Body of pancreas (tissue), 4 donors: ENCODE measurements at regions not wholly inside any gene's neighbourhood (a gene's known extent, or its start where the extent isn't known, plus 50 kb on each side); places are given as distances from the start of the nearest gene placed in this dataset.

ENCODE experiments used
- CTCF ChIP-seq, 7 experiments: fragments of 450-650 bp in 4 of 7; fragments of 200-600 bp in 3 of 7; sonication (generic) in 3 of 7; IDR thresholded peaks; one replicate each; pipeline ENCODE4 v1.5.1; 2016 to 2019; ENCODE audit warnings: antibody characterized with exemption in 7 of 7
- POLR2A ChIP-seq, 3 donors: fragments of 450-650 bp; IDR thresholded peaks; one replicate each; pipeline ENCODE4 v1.6.1; 2016; ENCODE audit warnings: antibody characterized with exemption in 3 of 3, mild to moderate bottlenecking in 2 of 3

DNA sequence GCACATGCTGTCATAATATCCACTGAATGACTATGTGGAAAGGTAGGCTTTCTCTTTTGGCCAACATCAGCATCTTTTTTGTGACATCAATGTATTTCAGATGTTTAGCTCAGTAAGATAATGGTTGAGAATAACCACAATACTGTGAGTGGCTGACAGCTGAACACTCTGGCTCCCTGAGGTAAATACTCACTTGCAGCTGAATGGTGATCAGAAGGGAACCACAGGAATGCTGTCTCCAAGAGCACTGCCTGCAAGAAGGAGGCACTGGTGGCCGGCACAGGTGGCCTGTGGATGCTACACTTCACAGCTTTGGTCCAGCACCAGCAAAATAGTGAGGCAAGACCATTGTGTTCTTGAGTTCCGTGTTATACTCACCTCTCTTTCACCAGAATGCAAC lies 118.7 kb upstream of the PPM1J start:
- TF ChIP-seq CTCF (IDR thresholded peaks at IDR 0.05) (no peak), POLR2A (IDR thresholded peaks at IDR 0.05) (no peak)
